OCI-LY3 (cell line): ENCODE measurements at regions not wholly inside any gene's neighbourhood (a gene's known extent, or its start where the extent isn't known, plus 50 kb on each side); places are given as distances from the start of the nearest gene placed in this dataset.

ENCODE experiments used
- H2AFZ ChIP-seq: fragments of 200-600, 300-600 bp; shearing (Covaris generic); 2 replicates; pipeline ENCODE4 v1.6.0; 2014; ENCODE audit warnings: antibody characterized with exemption, low read depth, low read length
- H3K27ac ChIP-seq: fragments of 200-600, 300-600 bp; sonication (generic); 2 replicates; pipeline ENCODE4 v1.5.1; 2014; ENCODE audit warnings: mild to moderate bottlenecking, low read length, moderate library complexity, mixed read lengths
- H3K27me3 ChIP-seq: fragments of 200-600, 300-600 bp; sonication (generic); 2 replicates; pipeline ENCODE4 v1.6.1; 2014; ENCODE audit warnings: low read depth, low read length, mixed read lengths
- H3K36me3 ChIP-seq: fragments of 200-600, 300-600 bp; sonication (generic); replicated peaks from 2 replicates; pipeline ENCODE3; 2014; ENCODE audit warnings: low read depth, low read length, mixed read lengths
- H3K4me1 ChIP-seq: fragments of 300-600, 200-600 bp; sonication (generic); 2 replicates; pipeline ENCODE4 v1.6.1; 2014; ENCODE audit warnings: low read length, mixed read lengths
- H3K4me2 ChIP-seq: fragments of 200-600, 300-600 bp; sonication (generic); 2 replicates; pipeline ENCODE4 v1.6.1; 2014; ENCODE audit warnings: low read length, mixed read lengths
- H3K4me3 ChIP-seq: fragments of 300-600, 200-600 bp; sonication (generic); 2 replicates; pipeline ENCODE4 v1.5.1; 2014; ENCODE audit warnings: antibody characterized with exemption, mild to moderate bottlenecking, low read length, moderate library complexity
- H3K79me2 ChIP-seq: fragments of 300-600, 200-600 bp; shearing (Covaris generic); 2 replicates; pipeline ENCODE4 v1.6.1; 2014; ENCODE audit warnings: mild to moderate bottlenecking, low read length, mixed read lengths
- H3K9ac ChIP-seq: fragments of 300-600, 200-600 bp; shearing (Covaris generic); 2 replicates; pipeline ENCODE4 v1.6.0; 2014; ENCODE audit warnings: mild to moderate bottlenecking, low read length, moderate library complexity
- H3K9me3 ChIP-seq: fragments of 200-600, 300-600 bp; shearing (Covaris generic); 2 replicates; pipeline ENCODE4 v1.6.1; 2014; ENCODE audit warnings: low read length, mixed read lengths; ENCODE audit not compliant: insufficient read depth
- H4K20me1 ChIP-seq: fragments of 200-600, 300-600 bp; sonication (generic); 2 replicates; pipeline ENCODE4 v1.6.1; 2016; ENCODE audit warnings: low read length, mixed read lengths; ENCODE audit not compliant: insufficient read depth
- EZH2phosphoT487 ChIP-seq: fragments of 200-600 bp; shearing (Covaris generic); IDR thresholded peaks from 2 replicates; pipeline ENCODE4 v1.6.1; 2018; ENCODE audit warnings: antibody characterized with exemption, mixed run types, low read depth
- TF ChIP-seq, protein P1 (sequence below): fragments of 200-600, 300-600 bp; sonication (generic); IDR thresholded peaks from 2 replicates; pipeline ENCODE4 v1.5.1; 2014; ENCODE audit warnings: antibody characterized with exemption, low read length, low read depth

DNA sequence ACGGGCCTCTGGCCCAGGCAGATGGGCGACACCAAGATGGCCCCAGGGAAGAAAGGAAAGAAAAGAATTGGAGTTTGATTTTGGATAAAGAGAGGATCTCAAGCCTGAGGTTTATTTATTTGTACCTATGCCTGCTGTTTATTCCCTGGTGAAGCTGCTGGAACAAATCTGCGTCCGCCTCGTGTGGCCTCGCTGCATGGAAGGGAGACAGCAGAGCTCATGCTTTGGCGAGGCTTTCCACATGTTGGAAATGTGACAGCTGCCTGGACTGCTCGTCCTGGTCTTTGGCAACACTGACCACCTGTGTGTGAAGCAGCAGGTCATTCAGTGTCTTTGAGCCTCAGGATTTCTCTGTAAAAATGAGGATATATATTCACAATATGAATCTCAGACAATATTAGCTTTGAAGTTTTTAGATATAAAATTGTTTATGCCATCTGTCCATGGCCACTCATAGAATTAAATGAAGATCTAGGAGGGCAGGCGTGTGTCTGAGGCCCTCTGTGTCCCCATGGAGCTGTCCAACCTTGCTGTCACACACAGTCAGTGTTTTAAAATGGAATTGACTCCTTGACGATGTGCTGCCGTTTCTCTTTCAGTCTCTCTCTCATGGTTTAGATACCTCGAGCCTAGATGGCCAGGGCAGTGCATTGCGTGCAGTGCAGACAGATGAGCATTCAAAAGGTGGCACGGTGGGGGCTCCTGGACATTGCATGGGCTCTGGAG lies 94.3 kb downstream of the SOCS6 start:
- Histone ChIP-seq H3K79me2 (no peaks in the 10 kb centered on the region), H3K36me3 (no peaks in the 10 kb centered on the region), H3K27ac (no peak overlapping the region), H2AFZ (no peak overlapping the region), H3K4me1 (no peaks in the 10 kb centered on the region), H3K4me3 (no peak overlapping the region), H3K9ac (no peak overlapping the region), H3K4me2 (no peak overlapping the region), H4K20me1 (no peaks in the 10 kb centered on the region), H3K27me3 (no peaks in the 10 kb centered on the region), H3K9me3 (no peaks in the 10 kb centered on the region)
- TF ChIP-seq EZH2phosphoT487, result no peak
- TF ChIP-seq, protein P1, sequence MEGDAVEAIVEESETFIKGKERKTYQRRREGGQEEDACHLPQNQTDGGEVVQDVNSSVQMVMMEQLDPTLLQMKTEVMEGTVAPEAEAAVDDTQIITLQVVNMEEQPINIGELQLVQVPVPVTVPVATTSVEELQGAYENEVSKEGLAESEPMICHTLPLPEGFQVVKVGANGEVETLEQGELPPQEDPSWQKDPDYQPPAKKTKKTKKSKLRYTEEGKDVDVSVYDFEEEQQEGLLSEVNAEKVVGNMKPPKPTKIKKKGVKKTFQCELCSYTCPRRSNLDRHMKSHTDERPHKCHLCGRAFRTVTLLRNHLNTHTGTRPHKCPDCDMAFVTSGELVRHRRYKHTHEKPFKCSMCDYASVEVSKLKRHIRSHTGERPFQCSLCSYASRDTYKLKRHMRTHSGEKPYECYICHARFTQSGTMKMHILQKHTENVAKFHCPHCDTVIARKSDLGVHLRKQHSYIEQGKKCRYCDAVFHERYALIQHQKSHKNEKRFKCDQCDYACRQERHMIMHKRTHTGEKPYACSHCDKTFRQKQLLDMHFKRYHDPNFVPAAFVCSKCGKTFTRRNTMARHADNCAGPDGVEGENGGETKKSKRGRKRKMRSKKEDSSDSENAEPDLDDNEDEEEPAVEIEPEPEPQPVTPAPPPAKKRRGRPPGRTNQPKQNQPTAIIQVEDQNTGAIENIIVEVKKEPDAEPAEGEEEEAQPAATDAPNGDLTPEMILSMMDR, result no peak

DNA sequence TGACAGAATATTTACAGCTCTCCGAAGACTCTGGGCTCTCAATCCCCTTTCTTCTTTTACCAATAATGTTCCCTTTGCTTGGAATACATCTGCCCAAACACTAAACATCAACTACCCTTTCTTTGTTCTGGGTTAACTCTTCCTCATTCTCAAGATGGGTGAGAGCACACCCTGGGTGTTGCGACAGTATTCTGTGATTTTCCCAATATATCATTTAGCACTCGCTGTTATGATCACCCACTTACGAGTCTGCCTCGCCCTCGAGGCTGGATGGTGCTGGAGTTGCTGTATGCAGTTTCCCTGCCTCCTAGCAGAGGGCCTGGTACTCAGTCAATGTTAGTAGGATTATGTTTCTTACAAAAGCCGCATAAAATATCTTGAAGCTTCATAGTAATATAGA lies 93.2 kb downstream of the SOCS6 start:
- no peak overlapping the region for H3K4me3 ChIP-seq
- no peak overlapping the region for H3K9ac ChIP-seq

GRCh38 chr18:70380915-70381896 lies 92.4 kb downstream of the SOCS6 start:
- Histone ChIP-seq H3K79me2 (no peaks in the 10 kb centered on the region), H2AFZ (no peak overlapping the region), H3K9me3 (no peaks in the 10 kb centered on the region), H3K4me2 (no peak overlapping the region), H3K4me3 (no peak overlapping the region), H3K27ac (no peak overlapping the region), H3K4me1 (no peaks in the 10 kb centered on the region), H3K27me3 (no peaks in the 10 kb centered on the region), H4K20me1 (no peaks in the 10 kb centered on the region), H3K36me3 (no peaks in the 10 kb centered on the region), H3K9ac (no peak overlapping the region)
- TF ChIP-seq, protein P1, result no peak
- TF ChIP-seq EZH2phosphoT487, result no peak

More for the DNA sequence above, 93.2 kb downstream of the SOCS6 start:
- Histone ChIP-seq H4K20me1 (no peaks in the 10 kb centered on the region), H2AFZ (no peak overlapping the region), H3K27me3 (no peaks in the 10 kb centered on the region), H3K79me2 (no peaks in the 10 kb centered on the region), H3K9me3 (no peaks in the 10 kb centered on the region), H3K36me3 (no peaks in the 10 kb centered on the region), H3K4me2 (no peak overlapping the region), H3K4me1 (no peaks in the 10 kb centered on the region), H3K27ac (no peak overlapping the region)
- no peak for TF ChIP-seq EZH2phosphoT487
- TF ChIP-seq, protein P1, result no peak
